Keratinocyte (primary cell): ENCODE measurements at regions not wholly inside any gene's neighbourhood (a gene's known extent, or its start where the extent isn't known, plus 50 kb on each side); places are given as distances from the start of the nearest gene placed in this dataset.

Source experiments
- EZH2 ChIP-seq: IDR thresholded peaks from one replicate; pipeline ENCODE4 v1.6.1; 2012; ENCODE audit warnings: inconsistent platforms, mild to moderate bottlenecking, low read length, moderate library complexity
- TF ChIP-seq, protein P1 (sequence below), 3 experiments: IDR thresholded peaks in 1 of 3; conservative IDR thresholded peaks in 1 of 3; optimal IDR thresholded peaks in 1 of 3; 2 replicates in 2 of 3; 3 replicates in 1 of 3; pipeline versions ENCODE3 to v1.5.1; 2011; ENCODE audit warnings: low read length in 3 of 3, mild to moderate bottlenecking in 3 of 3, moderate library complexity in 2 of 3, control low read depth in 1 of 3, inconsistent platforms in 1 of 3; ENCODE audit not compliant: insufficient read depth in 2 of 3; ENCODE audit errors: extremely low read depth in 1 of 3

DNA sequence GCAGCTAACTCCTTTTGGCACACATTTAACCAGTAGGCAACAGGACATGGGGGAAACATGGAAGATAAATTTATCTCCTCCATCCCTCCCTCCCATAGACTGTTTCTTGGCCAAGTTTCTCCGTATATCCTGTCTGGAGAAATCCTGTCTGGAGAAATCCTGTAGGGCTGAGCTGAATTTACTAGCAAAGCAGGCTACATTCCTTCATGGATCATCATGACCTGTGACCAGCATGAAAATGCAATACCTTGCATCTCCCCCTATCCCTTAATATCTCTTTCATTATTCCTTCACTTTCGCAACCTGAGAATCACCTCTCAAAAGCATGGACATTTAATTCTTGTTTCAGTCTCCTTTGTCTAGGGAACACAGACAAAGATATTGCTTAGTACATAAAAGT is 379.1 kb downstream of the PSAT1 start:
- TF ChIP-seq, protein P1, sequence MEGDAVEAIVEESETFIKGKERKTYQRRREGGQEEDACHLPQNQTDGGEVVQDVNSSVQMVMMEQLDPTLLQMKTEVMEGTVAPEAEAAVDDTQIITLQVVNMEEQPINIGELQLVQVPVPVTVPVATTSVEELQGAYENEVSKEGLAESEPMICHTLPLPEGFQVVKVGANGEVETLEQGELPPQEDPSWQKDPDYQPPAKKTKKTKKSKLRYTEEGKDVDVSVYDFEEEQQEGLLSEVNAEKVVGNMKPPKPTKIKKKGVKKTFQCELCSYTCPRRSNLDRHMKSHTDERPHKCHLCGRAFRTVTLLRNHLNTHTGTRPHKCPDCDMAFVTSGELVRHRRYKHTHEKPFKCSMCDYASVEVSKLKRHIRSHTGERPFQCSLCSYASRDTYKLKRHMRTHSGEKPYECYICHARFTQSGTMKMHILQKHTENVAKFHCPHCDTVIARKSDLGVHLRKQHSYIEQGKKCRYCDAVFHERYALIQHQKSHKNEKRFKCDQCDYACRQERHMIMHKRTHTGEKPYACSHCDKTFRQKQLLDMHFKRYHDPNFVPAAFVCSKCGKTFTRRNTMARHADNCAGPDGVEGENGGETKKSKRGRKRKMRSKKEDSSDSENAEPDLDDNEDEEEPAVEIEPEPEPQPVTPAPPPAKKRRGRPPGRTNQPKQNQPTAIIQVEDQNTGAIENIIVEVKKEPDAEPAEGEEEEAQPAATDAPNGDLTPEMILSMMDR (optimal IDR thresholded peaks at IDR 0.05 in 1 of 3, IDR thresholded peaks at IDR 0.05 in 1 of 3, conservative IDR thresholded peaks at IDR 0.05 in 1 of 3; ENCODE audit: extremely low read depth in 1 of 3, insufficient read depth in 2 of 3, low read length in 3 of 3) = no peak
- no peak for TF ChIP-seq EZH2
